K562 (cell line): ENCODE measurements at regions not wholly inside any gene's neighbourhood (a gene's known extent, or its start where the extent isn't known, plus 50 kb on each side); places are given as distances from the start of the nearest gene placed in this dataset.

Experiments used
- ATAC-seq: fragments of 200-7000 bp; cut with Tn5 transposase; 3 replicates; pipeline ENCODE4 v1.9.1; 2020; ENCODE audit warnings: moderate library complexity
- BruUV-seq: library from RNA; stranded (reverse); fragments of 400-500 nt; replicated peaks from 2 replicates; lab custom pipeline; 2021; lab: Mats Ljungman, UMichigan
- CTCF ChIA-PET: fragments of 300-600 bp; formaldehyde crosslinking; extraction: SDS; loops from one replicate; lab custom pipeline; 2021; ENCODE audit warnings: low intra/inter-chr PET ratio; lab: Yijun Ruan, JAX
- POLR2A ChIA-PET: fragments of 300-600, 350-650 bp; sonication (Branson Sonifier 250); formaldehyde crosslinking; extraction: SDS; loops from one replicate; lab custom pipeline; 2021; ENCODE audit warnings: antibody characterized with exemption, inconsistent platforms; lab: Yijun Ruan, JAX
- DNase-seq, 4 experiments: peaks; one replicate each; pipeline versions ENCODE4 v3.0.0 to v3.0.0-alpha.2; 2011 to 2018; ENCODE audit warnings: low spot score in 3 of 4, mixed read lengths in 3 of 4; ENCODE audit errors: extremely low read depth in 1 of 4
- FAIRE-seq: peaks from 2 replicates; lab custom pipeline; 2011; peaks lifted over from hg19 to GRCh38; lab: Jason Lieb, UNC
- H2AFZ ChIP-seq: 2 replicates; pipeline ENCODE4 v1.6.0; 2011; ENCODE audit warnings: low read depth, low read length, control low read depth, inconsistent platforms
- H3K27ac ChIP-seq: fragments of 200-600 bp; 3 replicates; pipeline ENCODE4 v1.8.0; 2011; ENCODE audit warnings: low read depth, mild to moderate bottlenecking, control low read depth, inconsistent platforms, low read length, moderate library complexity, mixed read lengths; ENCODE audit errors: extremely low read depth
- H3K27me3 ChIP-seq, 2 experiments: fragments of 300-600 bp in 1 of 2; 2 replicates in 1 of 2; 3 replicates in 1 of 2; pipeline versions ENCODE4 v1.6.0 to v1.8.0; 2011; ENCODE audit warnings: inconsistent platforms in 2 of 2, low read length in 2 of 2, mild to moderate bottlenecking in 1 of 2, mixed read lengths in 1 of 2, moderate library complexity in 1 of 2; ENCODE audit not compliant: control insufficient read depth in 2 of 2, insufficient read depth in 2 of 2
- H3K36me3 ChIP-seq: fragments of 300-600 bp; 3 replicates; pipeline ENCODE4 v1.8.0; 2011; ENCODE audit warnings: mild to moderate bottlenecking, low read length, inconsistent platforms; ENCODE audit not compliant: control insufficient read depth, insufficient read depth
- H3K4me1 ChIP-seq, 2 experiments: fragments of 200-600 bp in 1 of 2; replicated peaks in 1 of 2; 2 replicates in 1 of 2; 3 replicates in 1 of 2; pipeline versions ENCODE4 v1.5.1 to v1.8.0; 2011; ENCODE audit warnings: inconsistent platforms in 2 of 2, low read length in 2 of 2, mild to moderate bottlenecking in 1 of 2, mixed read lengths in 1 of 2, moderate library complexity in 1 of 2; ENCODE audit not compliant: control insufficient read depth in 2 of 2, insufficient read depth in 2 of 2
- H3K4me2 ChIP-seq: 2 replicates; pipeline ENCODE4 v1.6.1; 2011; ENCODE audit warnings: low read length, control low read depth, inconsistent platforms, mixed read lengths; ENCODE audit not compliant: insufficient read depth
- H3K4me3 ChIP-seq: fragments of 200-600 bp; sonication (generic), shearing (Covaris generic); 2 replicates; pipeline ENCODE4 v1.5.1; 2016; ENCODE audit warnings: control low read depth, inconsistent platforms
- H3K79me2 ChIP-seq: fragments of 200-600 bp; 3 replicates; pipeline ENCODE4 v1.8.0; 2011; ENCODE audit warnings: low read length, inconsistent platforms; ENCODE audit not compliant: control insufficient read depth, insufficient read depth
- H3K9ac ChIP-seq, 2 experiments: 2 replicates each; pipeline versions ENCODE4 v1.6.0 to v1.6.1; 2011; ENCODE audit warnings: low read depth in 2 of 2, low read length in 2 of 2, control low read depth in 1 of 2, inconsistent platforms in 1 of 2, mild to moderate bottlenecking in 1 of 2, mixed read lengths in 1 of 2; ENCODE audit not compliant: insufficient read depth in 1 of 2
- H3K9me1 ChIP-seq: one replicate; pipeline ENCODE4 v1.6.0; 2011; ENCODE audit warnings: inconsistent platforms, mild to moderate bottlenecking, low read length, moderate library complexity; ENCODE audit not compliant: control insufficient read depth, insufficient read depth
- H3K9me3 ChIP-seq: replicated peaks from 2 replicates; pipeline ENCODE4 v1.5.1; 2011; ENCODE audit warnings: low read depth, low read length, inconsistent platforms; ENCODE audit not compliant: control insufficient read depth, insufficient read depth
- H4K20me1 ChIP-seq: replicated peaks from 2 replicates; pipeline ENCODE4 v1.6.1; 2011; ENCODE audit warnings: low read length, inconsistent platforms, mixed read lengths; ENCODE audit not compliant: control insufficient read depth, insufficient read depth
- CREBBP ChIP-seq: IDR thresholded peaks from one replicate; pipeline ENCODE4 v1.6.1; 2012; ENCODE audit warnings: low read depth, mild to moderate bottlenecking, control low read depth, inconsistent platforms, low read length
- DPF2 ChIP-seq: fragments of 450-650 bp; IDR thresholded peaks from 2 replicates; pipeline ENCODE4 v1.6.1; 2016
- EHMT2 ChIP-seq: fragments of 450-650 bp; IDR thresholded peaks from 2 replicates; pipeline ENCODE4 v1.6.1; 2018; ENCODE audit warnings: antibody characterized with exemption
- GATA2 ChIP-seq: sonication (generic); formaldehyde crosslinking; IDR thresholded peaks from 2 replicates; pipeline ENCODE4 v1.4.0; 2020; ENCODE audit warnings: mild to moderate bottlenecking, missing genetic modification reagents
- HDAC2 ChIP-seq: fragments of 450-650 bp; IDR thresholded peaks from 2 replicates; pipeline ENCODE4 v1.6.1; 2016; ENCODE audit warnings: mild to moderate bottlenecking
- HOXB6 ChIP-seq: fragments of 250-450 bp; sonication (Bioruptor Pico); IDR thresholded peaks from 2 replicates; pipeline ENCODE4 v1.5.1; 2022; ENCODE audit warnings: mild to moderate bottlenecking, borderline replicate concordance
- KLF13 ChIP-seq: fragments of 450-650 bp; IDR thresholded peaks from 2 replicates; pipeline ENCODE4 v1.6.1; 2016; ENCODE audit warnings: missing genetic modification characterization, low read depth, mild to moderate bottlenecking, missing compliant biosample characterization, moderate library complexity, borderline replicate concordance
- NFRKB ChIP-seq: fragments of 450-650 bp; IDR thresholded peaks from 2 replicates; pipeline ENCODE4 v1.6.1; 2016; ENCODE audit warnings: low read depth
- PPARD ChIP-seq: fragments of 250-450 bp; sonication (Bioruptor Pico); IDR thresholded peaks from 2 replicates; pipeline ENCODE4 v1.8.0; 2022; ENCODE audit warnings: inconsistent platforms, mild to moderate bottlenecking, moderate library complexity
- SLC30A9 ChIP-seq: fragments of 250-450 bp; sonication (Bioruptor Pico); IDR thresholded peaks from 2 replicates; pipeline ENCODE4 v1.8.0; 2022; ENCODE audit warnings: mild to moderate bottlenecking, moderate library complexity
- SRF ChIP-seq, 2 experiments: fragments of 250-450, 450-650 bp in 1 of 2; sonication (Bioruptor Pico) in 1 of 2; sonication (generic) in 1 of 2; formaldehyde crosslinking; IDR thresholded peaks; 2 replicates each; pipeline versions ENCODE4 v1.5.0 to v1.5.1; 2020 to 2022; ENCODE audit warnings: mild to moderate bottlenecking in 1 of 2, missing genetic modification reagents in 1 of 2
- TGIF2 ChIP-seq: sonication (generic); formaldehyde crosslinking; IDR thresholded peaks from 2 replicates; pipeline ENCODE4 v1.8.1; 2022; ENCODE audit warnings: mild to moderate bottlenecking, missing genetic modification reagents, moderate library complexity
- ZKSCAN3 ChIP-seq: fragments of 250-450 bp; sonication (Bioruptor Pico); IDR thresholded peaks from 2 replicates; pipeline ENCODE4 v1.4.0; 2020
- ZNF23 ChIP-seq: fragments of 250-450 bp; sonication (Bioruptor Pico); IDR thresholded peaks from 2 replicates; pipeline ENCODE4 v1.4.0; 2020; ENCODE audit warnings: mild to moderate bottlenecking
- ZNF232 ChIP-seq: sonication (generic); formaldehyde crosslinking; IDR thresholded peaks from 2 replicates; pipeline ENCODE4 v1.8.0; 2022; ENCODE audit warnings: mild to moderate bottlenecking, missing genetic modification reagents
- ZNF282 ChIP-seq: sonication (generic); formaldehyde crosslinking; IDR thresholded peaks from 2 replicates; pipeline ENCODE4 v1.8.1; 2023; ENCODE audit warnings: missing genetic modification reagents
- ZNF431 ChIP-seq: sonication (generic); formaldehyde crosslinking; IDR thresholded peaks from 2 replicates; pipeline ENCODE4 v1.8.0; 2022; ENCODE audit warnings: mild to moderate bottlenecking, missing genetic modification reagents
- ZNF561 ChIP-seq: fragments of 450-650 bp; formaldehyde crosslinking; conservative IDR thresholded peaks from 2 replicates; pipeline ENCODE4 v1.4.0; 2020; ENCODE audit warnings: mild to moderate bottlenecking, moderate library complexity
- WGBS: fragments of 100-300 bp; shearing (Covaris generic); methylation state at CpG from one replicate; pipeline ENCODE4 v1.1.6; 2016; ENCODE audit warnings: low coverage, mixed read lengths; ENCODE audit not compliant: insufficient coverage; ENCODE audit errors: missing lambda C conversion rate; 5-methylcytosine and 5-hydroxymethylcytosine counted together
- in situ Hi-C: fragments of 300-500 bp; cut with MboI; formaldehyde crosslinking; loops from 4 replicates; pipeline ENCODE4 v1.15.0; 2018; ENCODE audit warnings: inconsistent platforms, mixed read lengths
- intact Hi-C: fragments of 100-400 bp; cut with micrococcal nuclease; formaldehyde crosslinking; loops from 2 replicates; pipeline ENCODE4 v1.14.2; 2022
- TF ChIP-seq, protein P1 (sequence below): fragments of 250-450 bp; sonication (Bioruptor Pico); IDR thresholded peaks from 2 replicates; pipeline ENCODE4 v1.8.0; 2022; ENCODE audit warnings: inconsistent platforms
- TF ChIP-seq, protein P2 (sequence below): fragments of 450-650 bp; IDR thresholded peaks from 2 replicates; pipeline ENCODE4 v1.6.1; 2016; ENCODE audit warnings: low read depth, mild to moderate bottlenecking, moderate library complexity

- in situ Hi-C loops, result no loop called here
- no peak overlapping the region for H3K9ac ChIP-seq
- POLR2A ChIA-PET, result interaction anchor here (0.7 kb wide), 2 partner anchors 17 to 604 kb away, joined by 3 to 5 read pairs; partner anchors contain the start of genes AKAP3 and NDUFA9
- WGBS, result 2% methylated on average over 17 of the region's 23 CpGs
- TF ChIP-seq ZNF431 (CRISPR knock-in tag), result no peak
- no peak for TF ChIP-seq SRF (CRISPR knock-in tag; IDR thresholded peaks at IDR 0.05)
- no peak for TF ChIP-seq HOXB6
- TF ChIP-seq ZNF561, result no peak
- TF ChIP-seq CREBBP, result no peak
- no peak for TF ChIP-seq GATA2 (CRISPR knock-in tag)
- TF ChIP-seq PPARD, result no peak
- TF ChIP-seq, protein P1, sequence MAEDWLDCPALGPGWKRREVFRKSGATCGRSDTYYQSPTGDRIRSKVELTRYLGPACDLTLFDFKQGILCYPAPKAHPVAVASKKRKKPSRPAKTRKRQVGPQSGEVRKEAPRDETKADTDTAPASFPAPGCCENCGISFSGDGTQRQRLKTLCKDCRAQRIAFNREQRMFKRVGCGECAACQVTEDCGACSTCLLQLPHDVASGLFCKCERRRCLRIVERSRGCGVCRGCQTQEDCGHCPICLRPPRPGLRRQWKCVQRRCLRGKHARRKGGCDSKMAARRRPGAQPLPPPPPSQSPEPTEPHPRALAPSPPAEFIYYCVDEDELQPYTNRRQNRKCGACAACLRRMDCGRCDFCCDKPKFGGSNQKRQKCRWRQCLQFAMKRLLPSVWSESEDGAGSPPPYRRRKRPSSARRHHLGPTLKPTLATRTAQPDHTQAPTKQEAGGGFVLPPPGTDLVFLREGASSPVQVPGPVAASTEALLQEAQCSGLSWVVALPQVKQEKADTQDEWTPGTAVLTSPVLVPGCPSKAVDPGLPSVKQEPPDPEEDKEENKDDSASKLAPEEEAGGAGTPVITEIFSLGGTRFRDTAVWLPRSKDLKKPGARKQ (CRISPR knock-in tag), result no peak
- TF ChIP-seq ZNF232 (CRISPR knock-in tag), result no peak
- no peak for TF ChIP-seq NFRKB
- TF ChIP-seq, protein P2, sequence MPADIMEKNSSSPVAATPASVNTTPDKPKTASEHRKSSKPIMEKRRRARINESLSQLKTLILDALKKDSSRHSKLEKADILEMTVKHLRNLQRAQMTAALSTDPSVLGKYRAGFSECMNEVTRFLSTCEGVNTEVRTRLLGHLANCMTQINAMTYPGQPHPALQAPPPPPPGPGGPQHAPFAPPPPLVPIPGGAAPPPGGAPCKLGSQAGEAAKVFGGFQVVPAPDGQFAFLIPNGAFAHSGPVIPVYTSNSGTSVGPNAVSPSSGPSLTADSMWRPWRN, result no peak
- TF ChIP-seq KLF13 (tag), result no peak
- TF ChIP-seq TGIF2 (CRISPR knock-in tag), result no peak
- no peak for TF ChIP-seq HDAC2
- TF ChIP-seq SLC30A9 (CRISPR knock-in tag), result no peak
- TF ChIP-seq ZNF282, result no peak
- no peak for TF ChIP-seq EHMT2
- TF ChIP-seq DPF2, result no peak
- no peak for TF ChIP-seq ZNF23
- no peak for TF ChIP-seq ZKSCAN3
- peaks cover 4 to 21% of the 10 kb centered on the region in 2 experiments; a peak in 3 of 5 replicates for H3K27me3 ChIP-seq
- H3K4me2 ChIP-seq, result no peak overlapping the region
- BruUV-seq, result no TSS peak
- no peaks in the 10 kb centered on the region for H3K9me3 ChIP-seq
- DNase-seq (no peak), ATAC-seq (no peak), FAIRE-seq (no peak)
- no peaks in the 10 kb centered on the region; a peak in 1 of 5 replicates for H3K4me1 ChIP-seq
- no peaks in the 10 kb centered on the region for H3K36me3 ChIP-seq
- H3K79me2 ChIP-seq, result no peaks in the 10 kb centered on the region
- no peak overlapping the region for H3K4me3 ChIP-seq
- intact Hi-C loops, result no loop called here
- no peaks in the 10 kb centered on the region for H4K20me1 ChIP-seq
- CTCF ChIA-PET, result no interaction called here
- H3K9me1 ChIP-seq, result no peaks in the 10 kb centered on the region
- no peak overlapping the region for H3K27ac ChIP-seq
- H2AFZ ChIP-seq, result no peak overlapping the region
These were observed 171.8 kb upstream of the PARP11 start for GRCh38 chr12:4044736-4045730.
